ENCODE measurements at regions not wholly inside any gene's neighbourhood (a gene's known extent, or its start where the extent isn't known, plus 50 kb on each side); places are given as distances from the start of the nearest gene placed in this dataset.

- ChIA-PET CTCF (no interaction called here), POLR2A (no interaction called here)
- H3K27me3 Mint-ChIP-seq (ENCODE audit: low read depth), result no peaks in the 10 kb centered on the region
- H3K4me1 Mint-ChIP-seq, result peaks cover 3% of the 10 kb centered on the region
- no peak overlapping the region for H3K4me3 Mint-ChIP-seq
- no peak overlapping the region for H3K27ac Mint-ChIP-seq
- DNase-seq (ENCODE audit: low spot score) (no peak), ATAC-seq (no peak)
- no peaks in the 10 kb centered on the region for H3K36me3 Mint-ChIP-seq
- 0 out of 2 replicates have a peak, but pooled peaks cover 3% of the 10 kb centered on the region for H3K9me3 Mint-ChIP-seq
- TF ChIP-seq ZNF219 (CRISPR knock-in tag; IDR thresholded peaks at IDR 0.05; ENCODE audit: borderline replicate concordance) (no peak), TCF7 (CRISPR knock-in tag; IDR thresholded peaks at IDR 0.05; ENCODE audit: low read depth) (no peak), ATF3 (CRISPR knock-in tag; conservative IDR thresholded peaks at IDR 0.05) (no peak), GRHL2 (CRISPR knock-in tag; IDR thresholded peaks at IDR 0.05; ENCODE audit: insufficient replicate concordance, severe bottlenecking) (no peak)
These were observed 928.1 kb downstream of the FAT4 start for GRCh38 chr4:126242679-126243390.

GRCh38 chr4:126247409-126247808 is 932.7 kb downstream of the FAT4 start:
- POLR2A ChIA-PET, result no interaction called here
- H3K9me3 Mint-ChIP-seq, result 0 out of 2 replicates have a peak, but pooled peaks cover 3% of the 10 kb centered on the region
- CTCF ChIA-PET, result no interaction called here
- DNase-seq (ENCODE audit: low spot score) (no peak), ATAC-seq (no peak)
- TF ChIP-seq ZNF532 (CRISPR knock-in tag; IDR thresholded peaks at IDR 0.05; ENCODE audit: borderline replicate concordance) (no peak), ERG (CRISPR knock-in tag; IDR thresholded peaks at IDR 0.05) (no peak), ATF2 (CRISPR knock-in tag; IDR thresholded peaks at IDR 0.05; ENCODE audit: borderline replicate concordance, low read depth) (no peak), ZMAT4 (CRISPR knock-in tag; IDR thresholded peaks at IDR 0.05) (no peak)
- no peak overlapping the region for H3K4me3 Mint-ChIP-seq
- H3K36me3 Mint-ChIP-seq, result no peaks in the 10 kb centered on the region
- H3K27me3 Mint-ChIP-seq (ENCODE audit: low read depth), result no peaks in the 10 kb centered on the region
- H3K27ac Mint-ChIP-seq, result no peak overlapping the region
- no peaks in the 10 kb centered on the region for H3K4me1 Mint-ChIP-seq

GRCh38 chr4:126250006-126250405 is 935.3 kb downstream of the FAT4 start:
- DNase-seq (ENCODE audit: low spot score) (no peak), ATAC-seq (no peak)
- CTCF ChIA-PET, result interaction anchor here (0.9 kb wide), 1 partner anchor 61 kb away, joined by 3 read pairs; no protein-coding TSS in a partner anchor
- H3K36me3 Mint-ChIP-seq, result no peaks in the 10 kb centered on the region
- H3K4me1 Mint-ChIP-seq, result no peaks in the 10 kb centered on the region
- peaks cover 8% of the 10 kb centered on the region; the same call in 1 of the 2 replicates for H3K9me3 Mint-ChIP-seq
- POLR2A ChIA-PET, result no interaction called here
- TF ChIP-seq TEAD4 (CRISPR knock-in tag; IDR thresholded peaks at IDR 0.05) (no peak), ZSCAN18 (CRISPR knock-in tag; IDR thresholded peaks at IDR 0.05) (no peak), ZNF423 (CRISPR knock-in tag; IDR thresholded peaks at IDR 0.05) (no peak), JAZF1 (CRISPR knock-in tag; IDR thresholded peaks at IDR 0.05) (no peak), ARID4B (CRISPR knock-in tag; IDR thresholded peaks at IDR 0.05; ENCODE audit: borderline replicate concordance) (no peak), ZNF671 (CRISPR knock-in tag; IDR thresholded peaks at IDR 0.05) (no peak), RELA (CRISPR knock-in tag; IDR thresholded peaks at IDR 0.05; ENCODE audit: borderline replicate concordance) (no peak), CDX4 (CRISPR knock-in tag; IDR thresholded peaks at IDR 0.05; ENCODE audit: borderline replicate concordance) (no peak)
- no peaks in the 10 kb centered on the region for H3K27me3 Mint-ChIP-seq (ENCODE audit: low read depth)
- H3K4me3 Mint-ChIP-seq, result no peak overlapping the region
- no peak overlapping the region for H3K27ac Mint-ChIP-seq
